ENCODE measurements at regions not wholly inside any gene's neighbourhood (a gene's known extent, or its start where the extent isn't known, plus 50 kb on each side); places are given as distances from the start of the nearest gene placed in this dataset.

DNA sequence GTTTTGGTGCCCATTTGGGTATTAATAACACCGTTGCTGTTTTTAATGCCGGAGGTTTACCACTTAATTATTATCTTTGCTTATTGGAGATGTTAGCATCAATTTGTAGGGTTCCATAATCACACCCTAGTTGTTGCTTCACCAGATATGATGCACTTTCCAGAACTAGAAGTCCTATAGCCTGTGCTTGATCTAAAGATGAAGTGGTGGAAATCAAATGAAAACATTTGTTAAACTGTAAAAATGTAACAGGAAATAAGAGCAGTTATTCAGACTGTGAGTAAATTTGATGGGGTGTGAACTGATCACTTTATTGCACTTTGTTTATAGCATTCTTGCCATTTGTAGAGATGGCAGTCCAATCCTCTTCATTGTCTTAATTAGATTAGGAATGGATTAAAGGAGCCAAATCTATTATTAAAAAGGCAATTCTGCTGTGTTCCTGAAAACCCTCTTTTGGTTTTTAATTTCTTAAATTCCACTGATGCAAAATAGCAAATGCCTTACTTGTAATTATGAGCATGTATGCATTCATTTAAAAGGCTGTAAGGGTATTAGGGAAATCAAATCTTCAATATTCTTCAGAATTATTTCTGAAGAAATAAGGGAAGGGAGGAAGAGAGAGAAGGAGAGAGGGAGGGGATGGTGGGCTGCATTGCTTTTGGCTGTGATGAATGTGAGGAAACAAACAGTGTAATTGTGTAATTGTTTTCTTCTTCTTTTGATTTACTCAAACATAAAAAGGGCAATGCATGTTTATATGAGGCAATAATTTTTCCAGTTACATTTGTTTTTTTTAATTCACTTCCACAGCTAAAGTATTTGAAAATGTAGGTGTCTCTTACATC, 675.2 kb upstream of the WWC1 start:
- no peak for DNase-seq

- DNase-seq = no peak
Measured at GRCh38 chr5:167623354-167623753, 668.1 kb upstream of the WWC1 start.

DNA sequence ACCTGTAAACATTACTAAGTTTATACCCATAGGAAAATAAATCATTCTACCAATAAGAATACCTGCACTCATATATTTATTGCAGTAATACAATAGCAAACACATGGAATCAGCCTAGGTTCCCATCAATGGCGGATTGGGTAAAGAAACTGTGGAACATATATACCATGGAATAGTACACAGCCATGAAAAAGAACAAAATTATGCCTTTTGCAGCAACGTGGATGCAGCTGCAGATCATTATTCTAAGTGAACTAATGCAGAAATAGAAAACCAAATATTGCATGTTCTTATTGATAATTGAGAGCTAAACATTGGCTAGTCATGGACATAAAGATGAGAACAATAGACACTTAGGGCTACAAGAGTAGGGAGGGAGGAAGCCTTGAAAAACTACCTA, 667.4 kb upstream of the WWC1 start:
- no peak for DNase-seq

- peak; percentile 43 for DNase-seq
Measured at GRCh38 chr5:167626341-167627123, 664.9 kb upstream of the WWC1 start.

GRCh38 chr5:167629634-167630033, 661.8 kb upstream of the WWC1 start:
- no peak for DNase-seq

DNA sequence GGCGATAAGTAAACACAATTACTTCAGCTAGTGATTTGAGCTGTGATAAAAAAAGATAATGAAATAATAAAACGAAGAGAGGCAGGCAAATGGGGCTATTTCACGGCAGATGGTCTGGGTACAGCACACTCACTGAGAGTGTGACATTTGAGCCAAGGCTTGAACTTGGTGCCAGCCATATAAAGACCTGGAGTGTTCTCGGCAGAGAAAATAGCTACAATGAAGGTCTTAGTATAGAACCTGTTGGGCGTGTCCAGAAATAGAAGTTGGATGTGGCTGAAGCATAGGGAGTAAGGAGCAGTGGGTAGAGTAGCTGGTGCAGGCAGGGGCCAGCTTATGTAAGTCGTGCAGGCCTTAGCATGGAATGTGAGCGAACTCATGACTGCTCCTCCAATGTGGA, 660.3 kb upstream of the WWC1 start:
- DNase-seq = no peak

DNA sequence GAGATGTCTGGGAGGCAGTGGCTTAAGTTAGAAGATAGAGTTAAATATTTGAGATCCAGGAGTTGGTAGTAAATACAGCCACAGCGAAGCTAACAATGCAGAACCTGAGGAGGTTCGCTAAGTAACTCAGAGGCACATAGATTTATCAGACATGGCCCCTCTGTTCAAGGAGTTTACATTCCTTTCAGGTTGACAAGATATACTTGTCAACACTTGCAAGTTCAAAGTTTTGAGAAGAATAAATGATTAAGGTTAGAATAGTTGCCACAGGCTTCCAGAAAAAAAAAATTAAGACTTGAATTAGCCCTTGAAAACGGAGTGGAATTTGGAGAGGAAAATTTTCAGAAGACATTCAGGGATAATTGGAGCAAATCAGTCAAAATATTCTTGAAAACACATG, 658.3 kb upstream of the WWC1 start:
- DNase-seq = no peak

GRCh38 chr5:167633931-167634341, 657.5 kb upstream of the WWC1 start:
- DNase-seq = peak; percentile 95

GRCh38 chr5:167634432-167634831, 657.0 kb upstream of the WWC1 start:
- peak; percentile 92 for DNase-seq

DNA sequence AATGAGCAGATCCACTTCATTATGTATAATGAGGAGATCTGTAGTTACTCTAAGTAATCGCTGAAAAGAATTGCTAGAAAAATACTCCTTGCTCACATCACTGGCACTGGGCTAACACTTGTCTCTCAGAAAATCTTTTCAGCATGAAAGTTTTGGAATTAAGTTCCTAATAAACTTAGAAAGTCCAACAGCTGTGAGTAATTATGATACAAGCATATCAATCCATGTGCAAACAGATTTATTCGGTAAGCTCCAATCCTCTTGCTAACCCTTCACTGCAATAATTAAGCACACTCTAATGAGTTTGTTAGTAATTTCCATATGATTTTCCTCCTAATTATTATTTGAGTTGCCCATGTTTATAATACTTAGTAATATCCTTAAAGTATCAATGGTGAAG, 652.6 kb upstream of the WWC1 start:
- no peak for DNase-seq

DNA sequence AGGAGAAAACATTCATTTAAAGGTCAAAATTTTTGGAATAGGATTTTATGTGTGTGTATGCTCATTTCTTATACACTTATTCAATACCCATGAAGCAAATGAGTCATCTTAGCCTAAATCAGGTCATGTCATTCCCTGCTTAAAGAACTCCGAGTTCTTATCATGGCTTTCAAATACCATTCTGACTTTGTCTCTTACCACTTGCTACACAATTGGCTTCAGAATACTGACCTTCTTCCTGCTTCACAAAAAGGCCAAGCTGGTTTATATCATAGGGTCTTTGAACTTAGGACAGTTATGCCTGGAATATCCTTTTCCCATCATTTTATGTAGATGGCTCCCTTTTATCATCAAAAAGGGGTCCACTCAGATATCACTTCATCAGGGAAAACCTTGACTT, 652.2 kb upstream of the WWC1 start:
- peak; percentile 82 for DNase-seq

GRCh38 chr5:167639766-167640165, 651.7 kb upstream of the WWC1 start:
- peak; percentile 88 for DNase-seq

DNA sequence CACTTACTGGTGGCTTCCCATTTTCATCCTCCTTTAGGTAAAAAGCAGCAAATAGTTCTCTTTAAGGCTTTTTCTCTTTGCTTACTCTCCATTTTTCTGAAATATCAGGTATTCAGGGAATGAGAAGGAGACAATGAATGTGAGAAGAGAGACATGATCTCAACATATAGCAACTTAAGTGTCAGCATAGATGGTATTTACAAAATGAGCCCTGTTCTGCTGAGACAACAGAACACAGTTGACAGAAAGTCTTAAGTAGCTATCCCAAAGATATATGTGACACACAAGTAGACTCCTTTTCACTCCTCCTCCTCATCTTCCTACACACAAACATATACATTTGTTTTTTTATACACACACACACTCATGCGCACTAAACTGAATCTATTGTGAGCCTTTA, 649.3 kb upstream of the WWC1 start:
- DNase-seq = peak; percentile 60

DNA sequence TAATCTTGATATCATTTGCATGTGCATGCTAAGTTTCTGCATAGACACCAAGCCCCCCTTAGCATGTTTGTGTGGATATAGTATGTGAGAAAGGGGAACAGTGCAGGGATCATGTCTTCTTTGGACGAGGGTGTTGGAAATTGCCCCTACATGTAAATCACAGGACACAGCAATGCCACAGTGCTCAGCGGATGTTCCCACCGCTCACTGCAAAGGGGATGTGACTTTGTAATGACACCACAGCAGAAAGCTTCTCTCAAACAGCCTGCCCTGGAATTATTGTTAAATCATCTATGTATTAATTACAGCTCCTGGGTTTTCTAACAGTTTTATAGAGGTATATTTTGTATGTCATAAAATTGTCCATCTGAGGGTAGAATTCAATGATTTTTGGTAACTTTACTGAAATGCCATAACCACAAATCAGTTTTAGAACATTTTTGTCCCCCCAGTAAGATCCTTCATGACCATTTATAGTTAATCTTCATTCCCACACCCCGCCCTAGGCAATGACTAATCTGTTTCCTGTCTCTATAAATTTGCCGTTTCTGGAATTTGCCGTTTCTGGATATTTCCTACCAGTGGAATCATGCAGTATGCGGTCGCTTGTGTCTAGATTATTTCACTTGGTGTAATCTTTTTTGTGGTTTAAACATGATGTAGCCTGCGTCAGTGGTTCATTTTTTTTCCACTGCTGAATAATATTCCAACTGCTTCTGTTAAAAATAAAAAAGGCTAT, 648.5 kb upstream of the WWC1 start:
- peak; percentile 99 for DNase-seq

- peak; percentile 70 for DNase-seq
Measured at GRCh38 chr5:167643631-167644280, 647.7 kb upstream of the WWC1 start.

- peak; percentile 57 for DNase-seq
Measured at GRCh38 chr5:167644619-167645018, 646.8 kb upstream of the WWC1 start.

- no peak for DNase-seq
Measured at GRCh38 chr5:167649471-167649870, 642.0 kb upstream of the WWC1 start.

- DNase-seq = peak; percentile 51
Measured at GRCh38 chr5:167652690-167653089, 638.8 kb upstream of the WWC1 start.

- DNase-seq = peak; percentile 51
Measured at GRCh38 chr5:167653645-167654106, 637.8 kb upstream of the WWC1 start.

DNA sequence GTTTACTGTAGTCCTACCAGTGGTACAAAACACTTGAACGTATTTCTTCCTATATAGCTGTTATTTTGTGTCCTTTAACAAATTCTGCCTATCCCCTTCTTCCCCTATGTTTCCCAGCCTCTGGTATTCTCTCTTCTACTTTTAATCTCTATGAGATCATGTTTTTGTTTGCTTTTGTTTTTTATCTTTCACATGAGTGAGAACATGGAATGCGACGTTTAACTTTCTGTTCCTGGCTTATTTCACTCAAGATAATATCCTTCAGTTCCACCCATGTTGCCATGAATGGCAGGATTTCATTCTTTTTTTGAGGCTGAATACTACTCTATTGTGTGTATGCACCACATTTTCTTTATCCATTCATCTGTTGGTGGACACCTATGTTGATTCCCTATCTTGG, 634.4 kb upstream of the WWC1 start:
- no peak for DNase-seq

GRCh38 chr5:167658889-167659288, 632.6 kb upstream of the WWC1 start:
- peak; percentile 59 for DNase-seq

DNA sequence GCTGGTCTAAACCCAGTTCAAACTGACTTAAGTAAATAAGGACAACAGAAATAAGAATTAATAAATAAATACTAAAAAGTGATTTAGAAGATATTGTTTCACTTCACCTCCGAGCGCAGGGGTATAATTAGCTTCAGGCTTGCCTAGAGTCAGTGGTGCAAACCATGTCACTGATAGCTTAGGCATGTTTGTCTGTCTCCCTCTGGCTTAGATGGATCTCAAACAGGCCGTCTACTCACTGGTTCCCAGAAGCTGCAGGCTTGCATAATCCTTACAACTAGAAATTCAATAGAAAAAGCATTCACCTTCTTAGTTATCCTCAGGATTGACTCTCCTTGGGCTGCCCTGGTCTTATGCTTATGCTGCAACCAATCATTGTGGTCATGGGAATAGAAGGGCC, 629.8 kb upstream of the WWC1 start:
- no peak for DNase-seq

All from fibroblast of skin of right biceps (primary cell).